IMR-90 (cell line): ENCODE measurements at regions not wholly inside any gene's neighbourhood (a gene's known extent, or its start where the extent isn't known, plus 50 kb on each side); places are given as distances from the start of the nearest gene placed in this dataset.

Experiments used
- ATAC-seq: fragments of 200-7000 bp; cut with Tn5 transposase; 2 replicates; pipeline ENCODE4 v1.9.1; 2020; ENCODE audit warnings: low read depth, mild to moderate bottlenecking, moderate library complexity
- BruUV-seq: library from RNA; stranded (reverse); fragments of 400-500 nt; replicated peaks from 2 replicates; lab custom pipeline; 2021; lab: Mats Ljungman, UMichigan
- CTCF ChIA-PET: fragments of 300-600 bp; formaldehyde crosslinking; extraction: SDS; loops from one replicate; lab custom pipeline; 2021; ENCODE audit warnings: antibody characterized with exemption; lab: Yijun Ruan, JAX
- POLR2A ChIA-PET: fragments of 300-600 bp; sonication (Branson Sonifier 250); formaldehyde crosslinking; loops from one replicate; lab custom pipeline; 2022; ENCODE audit warnings: antibody characterized with exemption; ENCODE audit not compliant: unreplicated experiment; lab: Charles Lee
- DNase-seq: peaks from one replicate; pipeline ENCODE4 v3.0.0; 2013
- H2AFZ ChIP-seq: replicated peaks from 2 replicates; pipeline ENCODE3; 2013; ENCODE audit warnings: low read length, mild to moderate bottlenecking; ENCODE audit not compliant: poor library complexity
- H2AK5ac ChIP-seq: 2 replicates; pipeline ENCODE4 v1.6.1; 2013; ENCODE audit warnings: low read depth, low read length, inconsistent platforms
- H2AK9ac ChIP-seq: replicated peaks from 2 replicates; pipeline ENCODE3; 2013; ENCODE audit warnings: mild to moderate bottlenecking, low read depth, low read length, moderate library complexity; ENCODE audit not compliant: poor library complexity
- H2BK120ac ChIP-seq: 2 replicates; pipeline ENCODE4 v1.6.1; 2013; ENCODE audit warnings: low read depth, low read length, inconsistent platforms
- H2BK15ac ChIP-seq: 3 replicates; pipeline ENCODE4 v1.6.1; 2013; ENCODE audit warnings: low read depth, low read length, inconsistent platforms
- H2BK20ac ChIP-seq: 2 replicates; pipeline ENCODE4 v1.6.1; 2013; ENCODE audit warnings: low read depth, mild to moderate bottlenecking, inconsistent platforms, low read length, moderate library complexity
- H2BK5ac ChIP-seq: 2 replicates; pipeline ENCODE4 v1.6.1; 2013; ENCODE audit warnings: mild to moderate bottlenecking, low read depth, low read length, inconsistent platforms; ENCODE audit not compliant: poor library complexity, severe bottlenecking
- H3K14ac ChIP-seq: replicated peaks from 2 replicates; pipeline ENCODE4 v1.6.1; 2013; ENCODE audit warnings: low read depth, low read length, inconsistent platforms
- H3K18ac ChIP-seq: 2 replicates; pipeline ENCODE4 v1.6.1; 2013; ENCODE audit warnings: low read depth, low read length, control low read depth
- H3K23ac ChIP-seq: 2 replicates; pipeline ENCODE4 v1.6.1; 2013; ENCODE audit warnings: low read depth, low read length, inconsistent platforms
- H3K27ac ChIP-seq: 2 replicates; pipeline ENCODE4 v1.5.1; 2013; ENCODE audit warnings: mild to moderate bottlenecking, control low read depth, low read length; ENCODE audit not compliant: insufficient read depth
- H3K27me3 ChIP-seq: 2 replicates; pipeline ENCODE4 v1.6.1; 2013; ENCODE audit warnings: low read length; ENCODE audit not compliant: control insufficient read depth, insufficient read depth
- H3K36me3 ChIP-seq: 2 replicates; pipeline ENCODE4 v1.6.1; 2013; ENCODE audit warnings: low read length, mixed read lengths; ENCODE audit not compliant: control insufficient read depth, insufficient read depth
- H3K4ac ChIP-seq: 2 replicates; pipeline ENCODE4 v1.6.1; 2013; ENCODE audit warnings: low read depth, low read length, inconsistent platforms
- H3K4me1 ChIP-seq: 2 replicates; pipeline ENCODE4 v1.6.1; 2013; ENCODE audit warnings: low read length, mixed read lengths; ENCODE audit not compliant: control insufficient read depth, insufficient read depth
- H3K4me2 ChIP-seq: 2 replicates; pipeline ENCODE4 v1.6.1; 2013; ENCODE audit warnings: low read depth, mild to moderate bottlenecking, control low read depth, low read length, moderate library complexity
- H3K4me3 ChIP-seq: 2 replicates; pipeline ENCODE4 v1.5.1; 2013; ENCODE audit warnings: low read depth, mild to moderate bottlenecking, control low read depth, low read length, moderate library complexity; ENCODE audit not compliant: insufficient read depth
- H3K56ac ChIP-seq: 2 replicates; pipeline ENCODE4 v1.6.1; 2013; ENCODE audit warnings: low read length, inconsistent platforms; ENCODE audit not compliant: insufficient read depth; ENCODE audit errors: extremely low read depth
- H3K79me1 ChIP-seq, 2 experiments: 2 replicates each; pipeline ENCODE4 v1.6.1; 2013; ENCODE audit warnings: low read length in 2 of 2, inconsistent platforms in 1 of 2, low read depth in 1 of 2
- H3K9ac ChIP-seq: 2 replicates; pipeline ENCODE4 v1.6.1; 2013; ENCODE audit warnings: low read depth, low read length, control low read depth
- H3K9me1 ChIP-seq: 2 replicates; pipeline ENCODE4 v1.6.1; 2013; ENCODE audit warnings: low read length, inconsistent platforms; ENCODE audit not compliant: insufficient read depth
- H3K9me3 ChIP-seq: 2 replicates; pipeline ENCODE4 v1.6.1; 2013; ENCODE audit warnings: low read length; ENCODE audit not compliant: control insufficient read depth, insufficient read depth
- H4K20me1 ChIP-seq: 2 replicates; pipeline ENCODE4 v1.6.1; 2013; ENCODE audit warnings: low read length, inconsistent platforms; ENCODE audit not compliant: insufficient read depth
- H4K5ac ChIP-seq: 2 replicates; pipeline ENCODE4 v1.6.1; 2013; ENCODE audit warnings: mild to moderate bottlenecking, low read depth, low read length, control low read depth
- H4K8ac ChIP-seq, 2 experiments: 2 replicates each; pipeline ENCODE4 v1.6.1; 2013; ENCODE audit warnings: low read depth in 2 of 2, low read length in 2 of 2, control low read depth in 1 of 2, inconsistent platforms in 1 of 2
- H4K91ac ChIP-seq: 2 replicates; pipeline ENCODE4 v1.6.1; 2013; ENCODE audit warnings: low read depth, low read length, inconsistent platforms; ENCODE audit not compliant: insufficient read depth
- BHLHE40 ChIP-seq: fragments of 150-350 bp; IDR thresholded peaks from 2 replicates; pipeline ENCODE4 v1.6.1; 2016; ENCODE audit warnings: mild to moderate bottlenecking, low read depth, low read length
- CEBPB ChIP-seq: IDR thresholded peaks from 2 replicates; pipeline ENCODE4 v1.6.1; 2012; ENCODE audit warnings: low read depth, low read length, improper control_type of control experiment
- CHD1 ChIP-seq: IDR thresholded peaks from 2 replicates; pipeline ENCODE4 v1.6.1; 2012; ENCODE audit warnings: low read depth, low read length, improper control_type of control experiment
- CTCF ChIP-seq: conservative IDR thresholded peaks from 2 replicates; pipeline ENCODE4 v1.5.1; 2012; ENCODE audit warnings: mild to moderate bottlenecking, low read depth, low read length, improper control_type of control experiment
- ELK1 ChIP-seq: fragments of 150-350 bp; IDR thresholded peaks from 2 replicates; pipeline ENCODE4 v1.6.1; 2016; ENCODE audit warnings: low read depth, mild to moderate bottlenecking, low read length, moderate library complexity, borderline replicate concordance
- FOS ChIP-seq: fragments of 150-350 bp; IDR thresholded peaks from 2 replicates; pipeline ENCODE4 v1.6.1; 2016; ENCODE audit warnings: low read depth, low read length
- MAFK ChIP-seq: IDR thresholded peaks from 2 replicates; pipeline ENCODE4 v1.6.1; 2012; ENCODE audit warnings: low read depth, low read length, improper control_type of control experiment
- MAZ ChIP-seq: IDR thresholded peaks from 2 replicates; pipeline ENCODE4 v1.6.1; 2012; ENCODE audit warnings: low read depth, mild to moderate bottlenecking, low read length, improper control_type of control experiment, moderate library complexity, borderline replicate concordance
- MXI1 ChIP-seq: IDR thresholded peaks from 2 replicates; pipeline ENCODE4 v1.6.1; 2012; ENCODE audit warnings: low read depth, mild to moderate bottlenecking, low read length, moderate library complexity, borderline replicate concordance
- NFE2L2 ChIP-seq: fragments of 150-350 bp; IDR thresholded peaks from 2 replicates; pipeline ENCODE4 v1.6.1; 2016; ENCODE audit warnings: low read depth, mild to moderate bottlenecking, low read length
- POLR2A ChIP-seq: IDR thresholded peaks from 2 replicates; pipeline ENCODE4 v1.6.1; 2012; ENCODE audit warnings: mild to moderate bottlenecking, low read depth, low read length
- RAD21 ChIP-seq: IDR thresholded peaks from 2 replicates; pipeline ENCODE4 v1.6.1; 2012; ENCODE audit warnings: low read length, improper control_type of control experiment
- RCOR1 ChIP-seq: IDR thresholded peaks from 2 replicates; pipeline ENCODE4 v1.6.1; 2012; ENCODE audit warnings: mild to moderate bottlenecking, low read length, improper control_type of control experiment; ENCODE audit not compliant: insufficient replicate concordance
- RFX5 ChIP-seq: IDR thresholded peaks from 2 replicates; pipeline ENCODE4 v1.8.0; 2012; ENCODE audit warnings: low read depth, mild to moderate bottlenecking, low read length, moderate library complexity
- SMC3 ChIP-seq: fragments of 150-350 bp; IDR thresholded peaks from 2 replicates; pipeline ENCODE4 v1.6.1; 2016; ENCODE audit warnings: low read depth, mild to moderate bottlenecking, antibody characterized with exemption, low read length, moderate library complexity
- USF2 ChIP-seq: fragments of 150-350 bp; IDR thresholded peaks from 2 replicates; pipeline ENCODE4 v1.6.1; 2017; ENCODE audit warnings: mild to moderate bottlenecking, antibody characterized with exemption, low read length, low read depth
- WGBS, 2 experiments: methylation state at CpG; one replicate each; pipeline versions ENCODE4 v1.1.5 to v1.1.7; 2013; ENCODE audit warnings: missing lambda C conversion rate in 2 of 2; ENCODE audit not compliant: insufficient read length in 1 of 2; ENCODE audit errors: extremely low coverage in 2 of 2; 5-methylcytosine and 5-hydroxymethylcytosine counted together
- dilution Hi-C: fragments of 300-500 bp; cut with HindIII; formaldehyde crosslinking; loops from one replicate; pipeline ENCODE4 v1.14.3; 2018; ENCODE audit warnings: low sequenced_read_pairs; ENCODE audit not compliant: unreplicated experiment
- in situ Hi-C: fragments of 300-500 bp; cut with MboI; formaldehyde crosslinking; loops from 3 replicates; pipeline ENCODE4 v1.14.3; 2019; ENCODE audit warnings: low sequenced_read_pairs, inconsistent platforms, mixed read lengths
- intact Hi-C: fragments of 100-400 bp; cut with micrococcal nuclease; formaldehyde crosslinking; loops from 2 replicates; pipeline ENCODE4 v1.10.0; 2022

GRCh38 chr15:81481346-81481745, 107.3 kb upstream of the TMC3 start:
- Histone ChIP-seq H3K18ac (no peak overlapping the region), H2AFZ (no peak overlapping the region), H3K9me3 (no peaks in the 10 kb centered on the region), H4K5ac (no peak overlapping the region), H3K14ac (no peak overlapping the region), H3K23ac (no peak overlapping the region), H4K8ac (no peak overlapping the region), H2BK5ac (no peak overlapping the region), H3K27ac (no peak overlapping the region), H4K91ac (no peak overlapping the region), H3K27me3 (no peaks in the 10 kb centered on the region), H3K4ac (no peak overlapping the region), H3K36me3 (no peaks in the 10 kb centered on the region), H2BK15ac (no peak overlapping the region), H2AK9ac (no peak overlapping the region), H2BK20ac (peak overlapping the region; percentile 39), H2BK120ac (no peak overlapping the region; the same call in 1 of the 2 replicates), H3K79me1 (no peaks in the 10 kb centered on the region), H4K20me1 (no peaks in the 10 kb centered on the region), H3K4me1 (no peaks in the 10 kb centered on the region), H3K9me1 (0 out of 2 replicates have a peak, but pooled peaks cover 3% of the 10 kb centered on the region), H2AK5ac (peak overlapping the region; percentile 48; the same call in 1 of the 2 replicates), H3K56ac (no peak overlapping the region), H3K9ac (no peak overlapping the region), H3K4me2 (no peak overlapping the region), H3K4me3 (no peak overlapping the region)
- DNase-seq (no peak), ATAC-seq (no peak)
- no CpG with 5 or more reads among the region's 7 CpGs for WGBS, 2 experiments
- intact Hi-C loops, result loop anchor here (2.0 to 5.0 kb wide), 4 partner anchors 161 to 717 kb away; no protein-coding TSS in a partner anchor
- TF ChIP-seq MAFK (no peak), USF2 (no peak), MXI1 (no peak), MAZ (no peak), CTCF (no peak), ELK1 (no peak), FOS (no peak), CHD1 (no peak), CEBPB (no peak), RFX5 (no peak), RAD21 (no peak), POLR2A (no peak), NFE2L2 (no peak), RCOR1 (no peak), SMC3 (no peak), BHLHE40 (no peak)
- in situ Hi-C loops, result loop anchor here (5.0 kb wide), 1 partner anchor 716 kb away; no protein-coding TSS in a partner anchor
- BruUV-seq, result no TSS peak
- POLR2A ChIA-PET, result no interaction called here
- dilution Hi-C loops, result no loop called here
- CTCF ChIA-PET, result interaction anchor here (0.6 kb wide), 1 partner anchor 387 kb away, joined by 4 read pairs; no protein-coding TSS in a partner anchor
